Stimulated activated CD4-positive, alpha-beta T cell treated with anti-CD3 and anti-CD28 coated beads, Interleukin-15, amount 100 ng/mL, for 1 hour (primary cell): ENCODE measurements at regions not wholly inside any gene's neighbourhood (a gene's known extent, or its start where the extent isn't known, plus 50 kb on each side); places are given as distances from the start of the nearest gene placed in this dataset.

ENCODE experiments used
- DNase-seq, 2 donors: peaks; one replicate each; pipeline ENCODE4 v3.0.0-alpha.2; 2020; ENCODE audit warnings: low read depth in 1 of 2, low spot score in 1 of 2

GRCh38 chr2:81206216-81206615, 901.7 kb upstream of the LRRTM1 start:
- DNase-seq = no peak

- no peak for DNase-seq
Measured at GRCh38 chr2:81196933-81197628, 892.5 kb upstream of the LRRTM1 start.

- no peak for DNase-seq
Measured at GRCh38 chr2:81196383-81196851, 891.9 kb upstream of the LRRTM1 start.

GRCh38 chr2:81195774-81196382, 891.3 kb upstream of the LRRTM1 start:
- DNase-seq = no peak

GRCh38 chr2:81195017-81195773, 890.6 kb upstream of the LRRTM1 start:
- DNase-seq = no peak

GRCh38 chr2:81194581-81194980, 890.0 kb upstream of the LRRTM1 start:
- no peak for DNase-seq

GRCh38 chr2:81194176-81194575, 889.6 kb upstream of the LRRTM1 start:
- no peak for DNase-seq

- no peak for DNase-seq
Measured at GRCh38 chr2:81181845-81182244, 877.3 kb upstream of the LRRTM1 start.

- no peak for DNase-seq
Measured at GRCh38 chr2:81171447-81171846, 866.9 kb upstream of the LRRTM1 start.

GRCh38 chr2:81163583-81163982, 859.0 kb upstream of the LRRTM1 start:
- no peak for DNase-seq

GRCh38 chr2:81158505-81158904, 854.0 kb upstream of the LRRTM1 start:
- DNase-seq = no peak

GRCh38 chr2:81148323-81148722, 843.8 kb upstream of the LRRTM1 start:
- DNase-seq = no peak

GRCh38 chr2:81136296-81136695, 831.7 kb upstream of the LRRTM1 start:
- no peak for DNase-seq

GRCh38 chr2:81097361-81097760, 792.8 kb upstream of the LRRTM1 start:
- DNase-seq = no peak

GRCh38 chr2:81093031-81093430, 788.5 kb upstream of the LRRTM1 start:
- no peak for DNase-seq

- no peak for DNase-seq
Measured at GRCh38 chr2:81087646-81088045, 783.1 kb upstream of the LRRTM1 start.

- no peak for DNase-seq
Measured at GRCh38 chr2:81084101-81084500, 779.5 kb upstream of the LRRTM1 start.

- no peak for DNase-seq
Measured at GRCh38 chr2:81078631-81079030, 774.1 kb upstream of the LRRTM1 start.

GRCh38 chr2:81078102-81078501, 773.5 kb upstream of the LRRTM1 start:
- DNase-seq = no peak

GRCh38 chr2:81077396-81077795, 772.8 kb upstream of the LRRTM1 start:
- no peak for DNase-seq

- no peak for DNase-seq
Measured at GRCh38 chr2:81073412-81073811, 768.9 kb upstream of the LRRTM1 start.

- no peak for DNase-seq
Measured at GRCh38 chr2:81068144-81068543, 763.6 kb upstream of the LRRTM1 start.
